ENCODE measurements at regions not wholly inside any gene's neighbourhood (a gene's known extent, or its start where the extent isn't known, plus 50 kb on each side); places are given as distances from the start of the nearest gene placed in this dataset.

DNA sequence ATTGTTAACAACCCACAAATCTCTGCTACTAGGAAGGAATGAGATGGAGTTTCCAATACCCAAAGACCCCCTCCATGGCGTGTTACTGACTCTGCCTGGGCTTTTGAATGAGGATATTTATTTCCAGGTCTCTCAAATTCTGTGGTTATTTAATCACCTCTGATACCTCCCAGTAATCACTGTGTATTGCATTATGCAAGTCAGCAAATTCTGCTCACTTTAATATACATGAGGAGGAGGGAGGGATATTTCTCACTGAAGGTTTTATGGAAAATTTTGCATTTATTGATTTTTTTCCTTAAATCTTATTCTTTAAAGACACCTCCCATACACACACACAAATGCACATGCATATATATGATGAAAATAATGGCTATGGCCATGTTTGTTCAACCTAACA lies 962.9 kb downstream of the VRK1 start:
- POLR2A ChIA-PET (ENCODE audit: unreplicated experiment) = no interaction called here
- Histone ChIP-seq H3K27ac (ENCODE audit: insufficient read depth, low read length) (no peak overlapping the region), H3K18ac (ENCODE audit: low read depth, low read length) (no peak overlapping the region), H2BK5ac (ENCODE audit: low read depth, low read length, poor library complexity, severe bottlenecking) (no peak overlapping the region), H2AFZ (replicated peaks; ENCODE audit: low read length, poor library complexity) (no peak overlapping the region), H2BK120ac (ENCODE audit: low read depth, low read length) (no peak overlapping the region), H3K14ac (replicated peaks; ENCODE audit: low read depth, low read length) (no peak overlapping the region), H2AK9ac (replicated peaks; ENCODE audit: low read depth, low read length, poor library complexity) (no peak overlapping the region), H4K5ac (ENCODE audit: low read depth, low read length) (no peak overlapping the region), H3K56ac (ENCODE audit: extremely low read depth, insufficient read depth, low read length) (no peak overlapping the region), H3K79me1 (ENCODE audit: low read depth in 1 of 2, low read length in 2 of 2) (no peaks in the 10 kb centered on the region), H3K9me1 (ENCODE audit: insufficient read depth, low read length) (no peaks in the 10 kb centered on the region), H3K27me3 (ENCODE audit: control insufficient read depth, insufficient read depth, low read length) (no peaks in the 10 kb centered on the region), H2BK15ac (ENCODE audit: low read depth, low read length) (no peak overlapping the region), H4K20me1 (ENCODE audit: insufficient read depth, low read length) (no peaks in the 10 kb centered on the region), H3K36me3 (ENCODE audit: control insufficient read depth, insufficient read depth, low read length) (no peaks in the 10 kb centered on the region), H4K8ac (ENCODE audit: low read depth in 2 of 2, low read length in 2 of 2) (no peak overlapping the region), H4K91ac (ENCODE audit: insufficient read depth, low read depth, low read length) (no peak overlapping the region), H3K4me2 (ENCODE audit: low read depth, low read length) (no peak overlapping the region), H3K9me3 (ENCODE audit: control insufficient read depth, insufficient read depth, low read length) (peaks cover 25% of the 10 kb centered on the region), H3K4me1 (ENCODE audit: control insufficient read depth, insufficient read depth, low read length) (no peaks in the 10 kb centered on the region), H3K23ac (ENCODE audit: low read depth, low read length) (no peak overlapping the region), H3K4ac (ENCODE audit: low read depth, low read length) (no peak overlapping the region), H3K9ac (ENCODE audit: low read depth, low read length) (no peak overlapping the region), H2AK5ac (ENCODE audit: low read depth, low read length) (no peak overlapping the region), H2BK20ac (ENCODE audit: low read depth, low read length) (no peak overlapping the region), H3K4me3 (ENCODE audit: insufficient read depth, low read depth, low read length) (no peak overlapping the region)
- WGBS, 2 experiments (ENCODE audit: extremely low coverage in 2 of 2, insufficient read length in 1 of 2) = no CpG with 5 or more reads among the region's 1 CpG
- dilution Hi-C loops (cut with HindIII; ENCODE audit: low sequenced_read_pairs, unreplicated experiment) (no loop called here), in situ Hi-C loops (cut with MboI; ENCODE audit: low sequenced_read_pairs) (no loop called here), intact Hi-C loops (cut with micrococcal nuclease) (no loop called here)
- BruUV-seq (replicated peaks) = no TSS peak
- TF ChIP-seq FOS (IDR thresholded peaks at IDR 0.05; ENCODE audit: low read depth, low read length) (no peak), NFE2L2 (IDR thresholded peaks at IDR 0.05; ENCODE audit: low read depth, low read length) (no peak), MAFK (IDR thresholded peaks at IDR 0.05; ENCODE audit: low read depth, low read length) (peak; percentile 87)
- TF ChIP-seq, protein P1, sequence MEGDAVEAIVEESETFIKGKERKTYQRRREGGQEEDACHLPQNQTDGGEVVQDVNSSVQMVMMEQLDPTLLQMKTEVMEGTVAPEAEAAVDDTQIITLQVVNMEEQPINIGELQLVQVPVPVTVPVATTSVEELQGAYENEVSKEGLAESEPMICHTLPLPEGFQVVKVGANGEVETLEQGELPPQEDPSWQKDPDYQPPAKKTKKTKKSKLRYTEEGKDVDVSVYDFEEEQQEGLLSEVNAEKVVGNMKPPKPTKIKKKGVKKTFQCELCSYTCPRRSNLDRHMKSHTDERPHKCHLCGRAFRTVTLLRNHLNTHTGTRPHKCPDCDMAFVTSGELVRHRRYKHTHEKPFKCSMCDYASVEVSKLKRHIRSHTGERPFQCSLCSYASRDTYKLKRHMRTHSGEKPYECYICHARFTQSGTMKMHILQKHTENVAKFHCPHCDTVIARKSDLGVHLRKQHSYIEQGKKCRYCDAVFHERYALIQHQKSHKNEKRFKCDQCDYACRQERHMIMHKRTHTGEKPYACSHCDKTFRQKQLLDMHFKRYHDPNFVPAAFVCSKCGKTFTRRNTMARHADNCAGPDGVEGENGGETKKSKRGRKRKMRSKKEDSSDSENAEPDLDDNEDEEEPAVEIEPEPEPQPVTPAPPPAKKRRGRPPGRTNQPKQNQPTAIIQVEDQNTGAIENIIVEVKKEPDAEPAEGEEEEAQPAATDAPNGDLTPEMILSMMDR (conservative IDR thresholded peaks at IDR 0.05; ENCODE audit: low read depth, low read length) = no peak
- CTCF ChIA-PET = no interaction called here
- no peak for ATAC-seq (ENCODE audit: low read depth)
- DNase-seq = no peak

Measured in IMR-90 (cell line).